Ovary (tissue), 3 donors: ENCODE measurements at regions not wholly inside any gene's neighbourhood (a gene's known extent, or its start where the extent isn't known, plus 50 kb on each side); places are given as distances from the start of the nearest gene placed in this dataset.

Experiments
- CTCF ChIP-seq, 3 donors: fragments of 450-650 bp in 2 of 3; fragments of 200-600 bp in 1 of 3; IDR thresholded peaks; one replicate each; pipeline versions ENCODE4 v1.5.1 to v1.8.0; 2016 to 2022; ENCODE audit warnings: antibody characterized with exemption in 3 of 3, mild to moderate bottlenecking in 1 of 3
- EP300 ChIP-seq: sonication (generic); formaldehyde crosslinking; IDR thresholded peaks from one replicate; pipeline ENCODE4 v1.6.1; 2017; ENCODE audit warnings: antibody characterized with exemption
- donor health status: DM: no; HTN: no; CAD: no.

DNA sequence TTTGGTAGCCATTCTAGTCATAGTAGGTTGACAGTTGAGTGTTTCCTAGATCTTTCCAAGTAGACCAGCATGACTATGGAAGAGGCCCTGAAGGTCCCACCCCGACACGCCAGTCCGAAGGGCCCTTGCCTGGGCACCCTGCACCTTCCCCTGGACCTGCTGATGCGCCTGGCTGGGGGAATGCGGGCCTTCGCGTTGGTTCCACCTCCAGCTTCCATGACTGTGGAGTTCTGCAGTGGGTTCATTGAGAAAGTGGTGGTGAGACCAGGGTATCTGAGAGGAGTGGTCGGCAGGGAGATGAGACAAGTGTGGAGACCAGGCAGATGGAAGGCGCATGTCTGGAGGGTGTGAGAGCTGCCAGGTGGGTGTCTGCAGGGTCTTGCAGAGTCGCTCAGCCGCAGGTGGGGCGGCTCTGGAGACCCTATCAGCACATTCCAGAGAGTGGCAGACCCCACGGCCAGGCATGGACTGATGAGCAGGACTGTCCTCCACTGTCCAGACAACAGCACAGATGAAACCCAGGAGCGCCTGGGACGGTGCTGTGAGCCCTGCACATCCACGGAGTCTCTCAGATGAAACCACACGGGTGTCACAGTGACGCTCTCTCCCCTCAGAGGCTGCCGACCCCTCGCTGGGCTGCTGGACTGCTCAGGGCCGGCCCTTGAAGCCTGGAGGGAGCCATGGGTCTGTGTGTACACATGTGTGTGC, 182.5 kb upstream of the HDAC4 start:
- TF ChIP-seq EP300 = no peak
- no peak for TF ChIP-seq CTCF (IDR thresholded peaks at IDR 0.05)
